ENCODE measurements at regions not wholly inside any gene's neighbourhood (a gene's known extent, or its start where the extent isn't known, plus 50 kb on each side); places are given as distances from the start of the nearest gene placed in this dataset.
A peak's percentile ranks its signal among the peaks of the same experiment; 100 is the strongest.

GRCh38 chr3:170740726-170741591, 129.0 kb downstream of the RPL22L1 start:
- peaks cover 38% of the 10 kb centered on the region for H3K4me1 ChIP-seq (ENCODE audit: control insufficient read depth, extremely low read depth, insufficient read depth, low read length)
- H2AFZ ChIP-seq (ENCODE audit: low read length): no peak overlapping the region
- TF ChIP-seq EZH2 (IDR thresholded peaks at IDR 0.05; ENCODE audit: low read length, missing control alignments): no peak
- TF ChIP-seq CTCF (conservative IDR thresholded peaks at IDR 0.05 in 1 of 2, IDR thresholded peaks at IDR 0.05 in 1 of 2; ENCODE audit: low read depth in 1 of 2, low read length in 2 of 2): no peak

GRCh38 chr3:170740285-170740684, 129.7 kb downstream of the RPL22L1 start:
- H3K27ac ChIP-seq (ENCODE audit: insufficient read depth, low read length): peak overlapping the region; percentile 88
- DNase-seq (ENCODE audit: low read depth in 2 of 2): no peak
- peak overlapping the region; percentile 61 for H3K4me2 ChIP-seq (ENCODE audit: extremely low read depth, insufficient read depth, low read length)
- H3K27me3 ChIP-seq (ENCODE audit: control insufficient read depth, insufficient read depth, low read length): no peaks in the 10 kb centered on the region
- no peaks in the 10 kb centered on the region for H4K20me1 ChIP-seq (ENCODE audit: control insufficient read depth, extremely low read depth, insufficient read depth, low read length)
- H3K36me3 ChIP-seq (ENCODE audit: control insufficient read depth, insufficient read depth, low read length): no peaks in the 10 kb centered on the region
- H2AFZ ChIP-seq (ENCODE audit: low read length): no peak overlapping the region
- H3K9ac ChIP-seq (ENCODE audit: insufficient read depth, low read length): no peak overlapping the region
- peaks cover 10% of the 10 kb centered on the region for H3K79me2 ChIP-seq (ENCODE audit: control insufficient read depth, insufficient read depth, low read length)
- H3K9me3 ChIP-seq (ENCODE audit: control insufficient read depth, insufficient read depth, low read depth, low read length): no peaks in the 10 kb centered on the region
- H3K4me1 ChIP-seq (ENCODE audit: control insufficient read depth, extremely low read depth, insufficient read depth, low read length): peaks cover 34% of the 10 kb centered on the region
- no peak for TF ChIP-seq EZH2 (IDR thresholded peaks at IDR 0.05; ENCODE audit: low read length, missing control alignments)
- peak overlapping the region in 2 of 4 experiments; percentile 13 to 51 for H3K4me3 ChIP-seq (replicated peaks in 1 of 4; ENCODE audit: control extremely low read depth in 1 of 4, insufficient read depth in 1 of 4, low read depth in 3 of 4, low read length in 4 of 4)

More at GRCh38 chr3:170740726-170741591, 129.0 kb downstream of the RPL22L1 start:
- Histone ChIP-seq H3K79me2 (ENCODE audit: control insufficient read depth, insufficient read depth, low read length) (peaks cover 10% of the 10 kb centered on the region), H4K20me1 (ENCODE audit: control insufficient read depth, extremely low read depth, insufficient read depth, low read length) (no peaks in the 10 kb centered on the region), H3K27ac (ENCODE audit: insufficient read depth, low read length) (peak overlapping the region; percentile 88), H3K9ac (ENCODE audit: insufficient read depth, low read length) (peak overlapping the region; percentile 37), H3K4me2 (ENCODE audit: extremely low read depth, insufficient read depth, low read length) (peak overlapping the region; percentile 61), H3K36me3 (ENCODE audit: control insufficient read depth, insufficient read depth, low read length) (no peaks in the 10 kb centered on the region), H3K27me3 (ENCODE audit: control insufficient read depth, insufficient read depth, low read length) (no peaks in the 10 kb centered on the region), H3K4me3 (replicated peaks in 1 of 4; ENCODE audit: control extremely low read depth in 1 of 4, insufficient read depth in 1 of 4, low read depth in 3 of 4, low read length in 4 of 4) (peak overlapping the region; percentile 13 to 51 (median 25)), H3K9me3 (ENCODE audit: control insufficient read depth, insufficient read depth, low read depth, low read length) (no peaks in the 10 kb centered on the region)
- DNase-seq (ENCODE audit: low read depth in 2 of 2): peak; percentile 81 to 82

GRCh38 chr3:170739410-170739809, 130.6 kb downstream of the RPL22L1 start:
- H3K36me3 ChIP-seq (ENCODE audit: control insufficient read depth, insufficient read depth, low read length): no peaks in the 10 kb centered on the region
- H3K27me3 ChIP-seq (ENCODE audit: control insufficient read depth, insufficient read depth, low read length): no peaks in the 10 kb centered on the region
- peaks cover 18% of the 10 kb centered on the region for H3K79me2 ChIP-seq (ENCODE audit: control insufficient read depth, insufficient read depth, low read length)
- H3K27ac ChIP-seq (ENCODE audit: insufficient read depth, low read length): no peak overlapping the region
- no peaks in the 10 kb centered on the region for H4K20me1 ChIP-seq (ENCODE audit: control insufficient read depth, extremely low read depth, insufficient read depth, low read length)
- peaks cover 36% of the 10 kb centered on the region for H3K4me1 ChIP-seq (ENCODE audit: control insufficient read depth, extremely low read depth, insufficient read depth, low read length)
- peak overlapping the region in 1 of 4 experiments; percentile 51 for H3K4me3 ChIP-seq (replicated peaks in 1 of 4; ENCODE audit: control extremely low read depth in 1 of 4, insufficient read depth in 1 of 4, low read depth in 3 of 4, low read length in 4 of 4)
- H2AFZ ChIP-seq (ENCODE audit: low read length): no peak overlapping the region
- H3K9me3 ChIP-seq (ENCODE audit: control insufficient read depth, insufficient read depth, low read depth, low read length): no peaks in the 10 kb centered on the region
- no peak for TF ChIP-seq CTCF (conservative IDR thresholded peaks at IDR 0.05 in 1 of 2, IDR thresholded peaks at IDR 0.05 in 1 of 2; ENCODE audit: low read depth in 1 of 2, low read length in 2 of 2)
- no peak for TF ChIP-seq EZH2 (IDR thresholded peaks at IDR 0.05; ENCODE audit: low read length, missing control alignments)
- no peak for DNase-seq (ENCODE audit: low read depth in 2 of 2)
- no peak overlapping the region for H3K9ac ChIP-seq (ENCODE audit: insufficient read depth, low read length)
- peak overlapping the region; percentile 61 for H3K4me2 ChIP-seq (ENCODE audit: extremely low read depth, insufficient read depth, low read length)
